ENCODE measurements at regions not wholly inside any gene's neighbourhood (a gene's known extent, or its start where the extent isn't known, plus 50 kb on each side); places are given as distances from the start of the nearest gene placed in this dataset.

DNA sequence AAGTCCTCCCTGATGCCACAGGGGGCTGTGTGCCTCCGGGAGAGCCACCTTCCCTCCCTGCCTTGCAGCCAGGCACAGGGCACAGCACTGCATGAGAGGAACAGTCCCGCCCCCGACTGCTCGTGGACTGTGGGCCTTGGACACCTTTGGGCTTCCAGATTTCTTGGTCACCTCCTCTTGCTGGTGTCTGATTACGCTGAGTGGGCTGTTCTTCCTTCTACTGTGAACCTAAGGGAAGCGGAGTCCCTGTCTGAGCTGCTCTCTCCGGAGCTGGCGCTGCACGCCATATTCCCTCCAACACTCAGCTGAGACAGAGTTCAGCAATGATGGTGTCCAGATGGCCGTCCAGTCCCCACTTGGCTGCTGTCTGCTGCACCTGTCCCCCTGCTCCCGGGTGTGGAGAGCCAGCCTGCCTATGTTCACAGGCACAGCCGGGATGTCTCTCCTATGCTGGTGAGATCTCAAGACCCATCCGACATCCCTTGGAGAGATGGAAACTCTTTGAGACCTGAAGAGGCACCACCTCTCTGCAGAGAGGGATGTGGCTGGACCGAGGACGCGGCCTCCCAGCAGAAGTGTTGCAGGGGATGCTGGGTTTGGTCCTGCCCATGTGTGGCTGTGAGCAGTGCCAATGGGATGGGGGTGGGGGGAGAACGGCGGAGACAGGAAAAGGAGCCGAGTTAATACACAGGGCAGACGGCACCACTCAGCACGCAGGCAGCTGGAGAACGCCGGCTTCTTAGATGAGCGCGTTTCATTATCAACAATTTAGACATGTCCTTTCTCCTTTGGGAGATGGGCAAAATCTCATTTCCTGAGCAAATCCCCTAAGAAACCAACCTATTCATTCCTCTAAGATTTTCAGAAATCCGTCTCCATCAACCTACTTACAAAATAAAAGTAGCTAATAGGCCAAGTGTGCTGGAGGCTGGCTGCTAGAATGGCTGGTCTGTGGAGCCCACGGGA lies 171.9 kb downstream of the ENGASE start:
- TF ChIP-seq POLR2AphosphoS5 (IDR thresholded peaks at IDR 0.05; ENCODE audit: low read depth, low read length) = no peak
- TF ChIP-seq, protein P1, sequence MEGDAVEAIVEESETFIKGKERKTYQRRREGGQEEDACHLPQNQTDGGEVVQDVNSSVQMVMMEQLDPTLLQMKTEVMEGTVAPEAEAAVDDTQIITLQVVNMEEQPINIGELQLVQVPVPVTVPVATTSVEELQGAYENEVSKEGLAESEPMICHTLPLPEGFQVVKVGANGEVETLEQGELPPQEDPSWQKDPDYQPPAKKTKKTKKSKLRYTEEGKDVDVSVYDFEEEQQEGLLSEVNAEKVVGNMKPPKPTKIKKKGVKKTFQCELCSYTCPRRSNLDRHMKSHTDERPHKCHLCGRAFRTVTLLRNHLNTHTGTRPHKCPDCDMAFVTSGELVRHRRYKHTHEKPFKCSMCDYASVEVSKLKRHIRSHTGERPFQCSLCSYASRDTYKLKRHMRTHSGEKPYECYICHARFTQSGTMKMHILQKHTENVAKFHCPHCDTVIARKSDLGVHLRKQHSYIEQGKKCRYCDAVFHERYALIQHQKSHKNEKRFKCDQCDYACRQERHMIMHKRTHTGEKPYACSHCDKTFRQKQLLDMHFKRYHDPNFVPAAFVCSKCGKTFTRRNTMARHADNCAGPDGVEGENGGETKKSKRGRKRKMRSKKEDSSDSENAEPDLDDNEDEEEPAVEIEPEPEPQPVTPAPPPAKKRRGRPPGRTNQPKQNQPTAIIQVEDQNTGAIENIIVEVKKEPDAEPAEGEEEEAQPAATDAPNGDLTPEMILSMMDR (IDR thresholded peaks at IDR 0.05) = no peak
